ENCODE measurements at regions not wholly inside any gene's neighbourhood (a gene's known extent, or its start where the extent isn't known, plus 50 kb on each side); places are given as distances from the start of the nearest gene placed in this dataset.

DNA sequence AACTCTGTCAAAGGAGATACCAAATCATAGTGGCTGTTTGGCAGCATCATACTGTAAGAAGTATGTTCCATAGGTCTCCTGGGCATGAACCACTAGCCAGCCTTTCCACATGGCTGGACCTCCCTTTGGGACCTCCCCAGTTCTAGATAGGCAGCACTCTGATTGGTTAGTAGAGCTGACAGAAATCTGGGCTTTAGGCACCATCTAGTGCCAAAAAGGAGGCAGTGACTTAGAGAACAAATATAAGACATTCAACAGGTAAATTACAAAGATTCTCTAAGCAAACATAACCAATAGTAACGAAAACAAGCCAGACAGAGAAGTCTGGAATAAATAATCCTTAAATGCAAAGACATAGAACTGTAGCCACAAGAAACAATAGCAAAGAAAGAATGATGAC, 148.0 kb upstream of the PDE3A start:
- TF ChIP-seq, protein P1, sequence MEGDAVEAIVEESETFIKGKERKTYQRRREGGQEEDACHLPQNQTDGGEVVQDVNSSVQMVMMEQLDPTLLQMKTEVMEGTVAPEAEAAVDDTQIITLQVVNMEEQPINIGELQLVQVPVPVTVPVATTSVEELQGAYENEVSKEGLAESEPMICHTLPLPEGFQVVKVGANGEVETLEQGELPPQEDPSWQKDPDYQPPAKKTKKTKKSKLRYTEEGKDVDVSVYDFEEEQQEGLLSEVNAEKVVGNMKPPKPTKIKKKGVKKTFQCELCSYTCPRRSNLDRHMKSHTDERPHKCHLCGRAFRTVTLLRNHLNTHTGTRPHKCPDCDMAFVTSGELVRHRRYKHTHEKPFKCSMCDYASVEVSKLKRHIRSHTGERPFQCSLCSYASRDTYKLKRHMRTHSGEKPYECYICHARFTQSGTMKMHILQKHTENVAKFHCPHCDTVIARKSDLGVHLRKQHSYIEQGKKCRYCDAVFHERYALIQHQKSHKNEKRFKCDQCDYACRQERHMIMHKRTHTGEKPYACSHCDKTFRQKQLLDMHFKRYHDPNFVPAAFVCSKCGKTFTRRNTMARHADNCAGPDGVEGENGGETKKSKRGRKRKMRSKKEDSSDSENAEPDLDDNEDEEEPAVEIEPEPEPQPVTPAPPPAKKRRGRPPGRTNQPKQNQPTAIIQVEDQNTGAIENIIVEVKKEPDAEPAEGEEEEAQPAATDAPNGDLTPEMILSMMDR (IDR thresholded peaks at IDR 0.05; ENCODE audit: low read depth, low read length, poor library complexity, severe bottlenecking) = no peak
- no peak for TF ChIP-seq EZH2phosphoT487 (IDR thresholded peaks at IDR 0.05; ENCODE audit: borderline replicate concordance, low read length)
